ENCODE measurements at regions not wholly inside any gene's neighbourhood (a gene's known extent, or its start where the extent isn't known, plus 50 kb on each side); places are given as distances from the start of the nearest gene placed in this dataset.
"Not testable (repeated sequence)": the region's sequence is repeated elsewhere in the genome, so short reads cannot be mapped to it uniquely, and the experiment has no call there.

DNA sequence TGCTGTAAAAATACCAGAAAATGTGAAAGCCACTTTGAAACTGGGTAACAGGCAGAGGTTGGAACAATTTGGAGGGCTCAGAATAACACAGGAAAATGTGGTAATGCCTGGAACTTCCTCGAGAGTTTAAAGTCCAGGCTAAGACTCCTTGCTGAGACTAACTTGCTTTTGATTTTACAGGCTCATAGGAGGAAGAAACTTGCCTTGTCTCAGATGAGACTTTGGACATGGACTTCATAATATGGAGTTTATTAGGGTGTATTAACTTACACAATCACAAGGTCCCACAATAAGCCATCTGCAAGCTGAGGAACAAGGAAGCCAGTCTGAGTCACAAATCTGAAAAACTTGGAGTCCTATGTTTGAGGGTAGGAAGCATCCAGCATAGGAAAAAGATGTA lies 293.4 kb upstream of the TMEFF2 start:
- TF ChIP-seq CTCF (conservative IDR thresholded peaks at IDR 0.05; ENCODE audit: low read depth, low read length); EZH2 (IDR thresholded peaks at IDR 0.05; ENCODE audit: borderline replicate concordance, low read depth, low read length, poor library complexity, severe bottlenecking): not testable (repeated sequence)
